K562 (cell line): ENCODE measurements at regions not wholly inside any gene's neighbourhood (a gene's known extent, or its start where the extent isn't known, plus 50 kb on each side); places are given as distances from the start of the nearest gene placed in this dataset.

ENCODE experiments used
- CBFB ChIP-seq: sonication (generic); formaldehyde crosslinking; IDR thresholded peaks from 2 replicates; pipeline ENCODE4 v1.4.0; 2020; ENCODE audit warnings: mild to moderate bottlenecking, missing genetic modification reagents
- COPS2 ChIP-seq: fragments of 450-650 bp; conservative IDR thresholded peaks from 2 replicates; pipeline ENCODE4 v1.6.1; 2016; ENCODE audit warnings: mild to moderate bottlenecking, moderate library complexity
- SRF ChIP-seq, 2 experiments: fragments of 250-450, 450-650 bp in 1 of 2; sonication (Bioruptor Pico) in 1 of 2; sonication (generic) in 1 of 2; formaldehyde crosslinking; IDR thresholded peaks; 2 replicates each; pipeline versions ENCODE4 v1.5.0 to v1.5.1; 2020 to 2022; ENCODE audit warnings: mild to moderate bottlenecking in 1 of 2, missing genetic modification reagents in 1 of 2
- ZFP1 ChIP-seq: fragments of 450-650 bp; formaldehyde crosslinking; IDR thresholded peaks from 2 replicates; pipeline ENCODE4 v1.4.0; 2020; ENCODE audit warnings: mild to moderate bottlenecking, mixed read lengths
- TF ChIP-seq, protein P1 (sequence below), 3 experiments: IDR thresholded peaks in 2 of 3; conservative IDR thresholded peaks in 1 of 3; 2 replicates each; pipeline ENCODE4 v1.5.1; 2011 to 2012; ENCODE audit warnings: low read length in 3 of 3, mild to moderate bottlenecking in 3 of 3, control low read depth in 2 of 3, improper control_type of control experiment in 1 of 3, inconsistent platforms in 1 of 3, low read depth in 1 of 3, mixed read lengths in 1 of 3, moderate library complexity in 1 of 3; ENCODE audit not compliant: insufficient read depth in 2 of 3

DNA sequence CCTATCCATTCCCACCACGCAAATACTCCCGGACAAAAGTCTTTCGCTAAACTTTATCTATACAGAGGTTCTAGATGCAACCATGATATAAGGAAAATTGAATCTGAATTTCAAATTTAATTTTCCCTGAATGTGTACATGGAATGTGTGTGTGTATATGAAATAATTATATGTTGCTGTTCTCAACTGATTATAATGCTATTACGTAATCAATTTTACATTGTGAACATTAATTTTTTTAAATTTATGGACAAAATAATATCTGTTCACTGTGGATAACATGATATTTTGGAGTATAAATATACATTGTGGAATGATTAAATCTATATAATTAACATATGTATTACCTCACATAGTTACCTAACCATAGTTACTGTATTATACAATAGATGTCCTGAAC is 1250.6 kb downstream of the EFNA5 start:
- no peak for TF ChIP-seq ZFP1 (CRISPR knock-in tag)
- TF ChIP-seq CBFB: no peak
- TF ChIP-seq SRF (CRISPR knock-in tag; IDR thresholded peaks at IDR 0.05): no peak
- TF ChIP-seq, protein P1, sequence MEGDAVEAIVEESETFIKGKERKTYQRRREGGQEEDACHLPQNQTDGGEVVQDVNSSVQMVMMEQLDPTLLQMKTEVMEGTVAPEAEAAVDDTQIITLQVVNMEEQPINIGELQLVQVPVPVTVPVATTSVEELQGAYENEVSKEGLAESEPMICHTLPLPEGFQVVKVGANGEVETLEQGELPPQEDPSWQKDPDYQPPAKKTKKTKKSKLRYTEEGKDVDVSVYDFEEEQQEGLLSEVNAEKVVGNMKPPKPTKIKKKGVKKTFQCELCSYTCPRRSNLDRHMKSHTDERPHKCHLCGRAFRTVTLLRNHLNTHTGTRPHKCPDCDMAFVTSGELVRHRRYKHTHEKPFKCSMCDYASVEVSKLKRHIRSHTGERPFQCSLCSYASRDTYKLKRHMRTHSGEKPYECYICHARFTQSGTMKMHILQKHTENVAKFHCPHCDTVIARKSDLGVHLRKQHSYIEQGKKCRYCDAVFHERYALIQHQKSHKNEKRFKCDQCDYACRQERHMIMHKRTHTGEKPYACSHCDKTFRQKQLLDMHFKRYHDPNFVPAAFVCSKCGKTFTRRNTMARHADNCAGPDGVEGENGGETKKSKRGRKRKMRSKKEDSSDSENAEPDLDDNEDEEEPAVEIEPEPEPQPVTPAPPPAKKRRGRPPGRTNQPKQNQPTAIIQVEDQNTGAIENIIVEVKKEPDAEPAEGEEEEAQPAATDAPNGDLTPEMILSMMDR (IDR thresholded peaks at IDR 0.05 in 2 of 3, conservative IDR thresholded peaks at IDR 0.05 in 1 of 3; ENCODE audit: insufficient read depth in 2 of 3, low read depth in 1 of 3, low read length in 3 of 3): no peak
- no peak for TF ChIP-seq COPS2
